ENCODE measurements at regions not wholly inside any gene's neighbourhood (a gene's known extent, or its start where the extent isn't known, plus 50 kb on each side); places are given as distances from the start of the nearest gene placed in this dataset.

GRCh38 chr1:83756984-83757717 is 241.8 kb downstream of the TTLL7 start:
- TF ChIP-seq CTCF (IDR thresholded peaks at IDR 0.05) (no peak), POLR2A (IDR thresholded peaks at IDR 0.05) (no peak)
